ENCODE measurements at regions not wholly inside any gene's neighbourhood (a gene's known extent, or its start where the extent isn't known, plus 50 kb on each side); places are given as distances from the start of the nearest gene placed in this dataset.

DNA sequence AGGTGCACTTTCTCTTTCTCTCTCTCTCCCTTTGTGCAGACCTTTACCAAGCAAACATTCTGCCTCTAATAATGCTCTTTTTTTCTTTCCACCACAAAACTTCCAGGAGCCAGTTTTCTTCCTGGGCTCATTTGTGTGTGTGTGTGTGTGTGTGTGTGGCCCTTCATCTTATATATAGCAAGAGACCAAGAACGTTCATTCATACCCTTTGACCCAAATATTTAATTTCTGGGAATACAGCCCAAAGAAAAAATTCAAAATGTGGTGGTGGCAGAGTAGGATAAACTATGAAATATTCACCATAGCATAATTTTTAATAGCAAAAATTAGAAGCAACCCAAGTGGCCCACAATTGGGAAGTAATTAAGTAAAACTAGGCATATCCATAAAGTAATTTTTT, 398.9 kb downstream of the IGSF11 start:
- whole genome bisulfite sequencing, 5 donors: 21 to 39% (median 24%) methylated on average over 1 of the region's 1 CpG
- TF ChIP-seq CTCF (IDR thresholded peaks at IDR 0.05) (no peak), POLR2A (IDR thresholded peaks at IDR 0.05) (no peak), EP300 (IDR thresholded peaks at IDR 0.05) (no peak), POLR2AphosphoS5 (IDR thresholded peaks at IDR 0.05) (no peak)
- no peak overlapping the region for H3K4me3 ChIP-seq

DNA sequence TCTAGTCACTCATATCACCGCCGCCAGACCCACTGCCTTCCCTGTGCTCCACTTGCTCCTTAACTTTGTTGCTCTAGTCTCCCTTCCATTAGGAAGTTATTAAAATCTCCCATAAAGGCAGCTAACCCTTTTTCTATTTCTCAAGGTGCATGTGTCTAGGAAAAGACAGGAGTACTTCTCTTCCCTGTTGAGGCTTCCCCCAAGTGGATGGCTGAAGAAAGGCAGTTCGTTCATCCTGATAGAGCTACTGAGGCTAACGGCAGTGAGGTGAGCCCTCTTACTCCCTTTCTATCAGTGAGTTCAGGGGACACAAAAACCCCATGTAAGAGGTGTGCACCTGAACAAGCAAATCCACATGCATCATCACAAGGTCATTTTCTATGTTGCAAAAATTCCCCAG, 397.8 kb downstream of the IGSF11 start:
- DNase-seq: peak in 1 of 2 donors; percentile 27
- H3K9me3 ChIP-seq: no peaks in the 10 kb centered on the region
- no peak overlapping the region for H3K4me3 ChIP-seq
- no peak overlapping the region for H3K27ac ChIP-seq
- no peaks in the 10 kb centered on the region for H3K4me1 ChIP-seq
- H3K36me3 ChIP-seq: no peaks in the 10 kb centered on the region
- TF ChIP-seq POLR2A (IDR thresholded peaks at IDR 0.05): no peak
- no peak for TF ChIP-seq POLR2AphosphoS5 (IDR thresholded peaks at IDR 0.05)
- no peak for TF ChIP-seq EP300 (IDR thresholded peaks at IDR 0.05)
- no peak for TF ChIP-seq CTCF (IDR thresholded peaks at IDR 0.05)
- H3K27me3 ChIP-seq: no peaks in the 10 kb centered on the region
- intact Hi-C loops (cut with DNase I; ENCODE audit: low total_unique reads): no loop called here
- WGBS, 5 donors: 55 to 72% (median 66%) methylated on average over 3 to 4 of the region's 4 CpGs

More for the DNA sequence above, 398.9 kb downstream of the IGSF11 start:
- H3K4me1 ChIP-seq: no peaks in the 10 kb centered on the region
- intact Hi-C loops (cut with DNase I; ENCODE audit: low total_unique reads): no loop called here
- H3K27ac ChIP-seq: no peak overlapping the region
- no peaks in the 10 kb centered on the region for H3K27me3 ChIP-seq
- H3K9me3 ChIP-seq: no peaks in the 10 kb centered on the region
- no peaks in the 10 kb centered on the region for H3K36me3 ChIP-seq
- no peak for DNase-seq

DNA sequence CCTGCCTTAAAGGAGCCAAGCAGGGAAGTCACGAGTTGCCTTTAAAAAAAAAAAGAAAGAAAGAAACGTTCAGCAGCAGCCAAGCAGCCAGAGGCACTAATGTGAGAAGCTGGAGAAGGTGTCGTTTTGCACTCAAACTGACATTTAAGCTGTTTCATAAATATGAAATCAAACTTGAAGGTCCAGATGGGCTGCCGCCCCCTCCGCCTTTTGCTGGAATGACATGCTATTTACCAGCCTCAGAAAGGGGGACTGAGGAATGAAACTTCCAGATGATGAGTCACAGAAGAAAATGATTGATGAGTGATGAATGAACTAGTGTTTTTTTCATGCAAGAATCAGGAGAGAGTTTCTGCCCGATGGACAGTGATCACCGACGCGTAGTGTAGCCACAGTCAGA, 396.8 kb downstream of the IGSF11 start:
- Histone ChIP-seq H3K4me3 (no peak overlapping the region), H3K4me1 (no peaks in the 10 kb centered on the region), H3K27me3 (no peaks in the 10 kb centered on the region), H3K36me3 (no peaks in the 10 kb centered on the region), H3K27ac (no peak overlapping the region), H3K9me3 (no peaks in the 10 kb centered on the region)
- no peak for DNase-seq
- WGBS, 5 donors: 55 to 64% (median 59%) methylated on average over 9 of the region's 9 CpGs
- no peak for TF ChIP-seq POLR2AphosphoS5 (IDR thresholded peaks at IDR 0.05)
- no peak for TF ChIP-seq POLR2A (IDR thresholded peaks at IDR 0.05)
- no peak for TF ChIP-seq EP300 (IDR thresholded peaks at IDR 0.05)
- no peak for TF ChIP-seq CTCF (IDR thresholded peaks at IDR 0.05)
- intact Hi-C loops (cut with DNase I; ENCODE audit: low total_unique reads): no loop called here

GRCh38 chr3:118641608-118642007, 393.0 kb downstream of the IGSF11 start:
- H3K4me3 ChIP-seq: no peak overlapping the region
- H3K27ac ChIP-seq: no peak overlapping the region
- 27 to 40% (median 33%) methylated on average over 4 of the region's 4 CpGs for WGBS, 5 donors
- TF ChIP-seq CTCF (IDR thresholded peaks at IDR 0.05): no peak
- TF ChIP-seq EP300 (IDR thresholded peaks at IDR 0.05): no peak
- no peak for TF ChIP-seq POLR2A (IDR thresholded peaks at IDR 0.05)
- intact Hi-C loops (cut with DNase I; ENCODE audit: low total_unique reads): no loop called here
- H3K4me1 ChIP-seq: no peaks in the 10 kb centered on the region
- no peaks in the 10 kb centered on the region for H3K27me3 ChIP-seq
- DNase-seq: peak in 1 of 2 donors; percentile 80
- no peaks in the 10 kb centered on the region for H3K36me3 ChIP-seq
- H3K9me3 ChIP-seq: no peaks in the 10 kb centered on the region
